MM.1S (cell line): ENCODE measurements at regions not wholly inside any gene's neighbourhood (a gene's known extent, or its start where the extent isn't known, plus 50 kb on each side); places are given as distances from the start of the nearest gene placed in this dataset.

ENCODE experiments used
- EZH2 ChIP-seq: fragments of 300-600 bp; sonication (generic); optimal IDR thresholded peaks from 2 replicates; pipeline ENCODE3; 2017; ENCODE audit warnings: low read depth, mild to moderate bottlenecking, antibody characterized with exemption, low read length, mixed read lengths
- EZH2phosphoT487 ChIP-seq: fragments of 300-600 bp; sonication (generic); IDR thresholded peaks from 2 replicates; pipeline ENCODE4 v1.6.1; 2018; ENCODE audit warnings: antibody characterized with exemption, low read length
- TF ChIP-seq, protein P1 (sequence below): fragments of 300-600 bp; sonication (generic); IDR thresholded peaks from 2 replicates; pipeline ENCODE4 v1.5.1; 2016; ENCODE audit warnings: antibody characterized with exemption, low read length, mixed read lengths

DNA sequence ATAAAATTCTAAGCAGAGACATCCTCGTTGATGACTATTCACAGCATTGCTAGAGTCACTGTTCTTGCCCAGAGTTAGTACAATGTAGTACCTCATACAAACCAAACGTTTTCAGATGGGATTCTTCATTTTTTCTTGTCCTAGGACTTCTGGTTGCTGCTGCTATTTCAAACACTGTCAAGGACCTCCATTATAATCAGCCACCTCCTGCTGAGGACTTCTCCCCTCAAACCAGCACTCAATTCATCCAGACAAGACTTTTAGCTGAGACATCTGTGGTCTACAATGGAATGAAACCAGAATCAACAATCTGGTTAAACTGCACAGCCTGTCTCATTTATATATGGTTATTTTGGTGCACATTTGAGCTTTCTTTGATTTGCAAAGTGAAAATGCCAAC, 1008.8 kb downstream of the STPG2 start:
- no peak for TF ChIP-seq EZH2
- TF ChIP-seq, protein P1, sequence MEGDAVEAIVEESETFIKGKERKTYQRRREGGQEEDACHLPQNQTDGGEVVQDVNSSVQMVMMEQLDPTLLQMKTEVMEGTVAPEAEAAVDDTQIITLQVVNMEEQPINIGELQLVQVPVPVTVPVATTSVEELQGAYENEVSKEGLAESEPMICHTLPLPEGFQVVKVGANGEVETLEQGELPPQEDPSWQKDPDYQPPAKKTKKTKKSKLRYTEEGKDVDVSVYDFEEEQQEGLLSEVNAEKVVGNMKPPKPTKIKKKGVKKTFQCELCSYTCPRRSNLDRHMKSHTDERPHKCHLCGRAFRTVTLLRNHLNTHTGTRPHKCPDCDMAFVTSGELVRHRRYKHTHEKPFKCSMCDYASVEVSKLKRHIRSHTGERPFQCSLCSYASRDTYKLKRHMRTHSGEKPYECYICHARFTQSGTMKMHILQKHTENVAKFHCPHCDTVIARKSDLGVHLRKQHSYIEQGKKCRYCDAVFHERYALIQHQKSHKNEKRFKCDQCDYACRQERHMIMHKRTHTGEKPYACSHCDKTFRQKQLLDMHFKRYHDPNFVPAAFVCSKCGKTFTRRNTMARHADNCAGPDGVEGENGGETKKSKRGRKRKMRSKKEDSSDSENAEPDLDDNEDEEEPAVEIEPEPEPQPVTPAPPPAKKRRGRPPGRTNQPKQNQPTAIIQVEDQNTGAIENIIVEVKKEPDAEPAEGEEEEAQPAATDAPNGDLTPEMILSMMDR, result no peak
- no peak for TF ChIP-seq EZH2phosphoT487
